ENCODE measurements at regions not wholly inside any gene's neighbourhood (a gene's known extent, or its start where the extent isn't known, plus 50 kb on each side); places are given as distances from the start of the nearest gene placed in this dataset.

DNA sequence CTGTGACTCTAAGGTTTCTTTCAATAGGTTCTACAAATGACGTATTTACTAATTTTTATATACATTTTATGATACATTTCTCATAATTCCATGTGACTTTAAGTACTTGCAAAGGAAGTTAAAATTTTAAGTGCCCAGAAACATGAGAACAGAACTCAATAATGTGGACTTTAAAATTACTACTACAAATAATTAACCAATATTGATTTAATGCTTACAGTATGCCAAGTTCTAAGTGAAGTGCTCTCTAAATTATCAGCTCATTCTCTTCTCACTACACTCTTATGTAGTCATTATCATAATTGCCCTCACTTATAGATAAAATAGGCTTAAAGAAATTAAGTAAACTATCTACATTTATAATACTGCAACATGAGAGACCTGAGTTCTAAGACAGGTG, 1690.7 kb upstream of the CDH9 start:
- TF ChIP-seq, protein P1, sequence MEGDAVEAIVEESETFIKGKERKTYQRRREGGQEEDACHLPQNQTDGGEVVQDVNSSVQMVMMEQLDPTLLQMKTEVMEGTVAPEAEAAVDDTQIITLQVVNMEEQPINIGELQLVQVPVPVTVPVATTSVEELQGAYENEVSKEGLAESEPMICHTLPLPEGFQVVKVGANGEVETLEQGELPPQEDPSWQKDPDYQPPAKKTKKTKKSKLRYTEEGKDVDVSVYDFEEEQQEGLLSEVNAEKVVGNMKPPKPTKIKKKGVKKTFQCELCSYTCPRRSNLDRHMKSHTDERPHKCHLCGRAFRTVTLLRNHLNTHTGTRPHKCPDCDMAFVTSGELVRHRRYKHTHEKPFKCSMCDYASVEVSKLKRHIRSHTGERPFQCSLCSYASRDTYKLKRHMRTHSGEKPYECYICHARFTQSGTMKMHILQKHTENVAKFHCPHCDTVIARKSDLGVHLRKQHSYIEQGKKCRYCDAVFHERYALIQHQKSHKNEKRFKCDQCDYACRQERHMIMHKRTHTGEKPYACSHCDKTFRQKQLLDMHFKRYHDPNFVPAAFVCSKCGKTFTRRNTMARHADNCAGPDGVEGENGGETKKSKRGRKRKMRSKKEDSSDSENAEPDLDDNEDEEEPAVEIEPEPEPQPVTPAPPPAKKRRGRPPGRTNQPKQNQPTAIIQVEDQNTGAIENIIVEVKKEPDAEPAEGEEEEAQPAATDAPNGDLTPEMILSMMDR (IDR thresholded peaks at IDR 0.05; ENCODE audit: poor library complexity, severe bottlenecking), result no peak
- DNase-seq (ENCODE audit: low spot score) (no peak), ATAC-seq (ENCODE audit: low read depth) (no peak)
- no peak overlapping the region for H3K27ac ChIP-seq (ENCODE audit: poor library complexity, severe bottlenecking)
- peaks cover 20% of the 10 kb centered on the region for H3K4me1 ChIP-seq (ENCODE audit: insufficient read depth, poor library complexity, severe bottlenecking)
- H3K27me3 ChIP-seq (ENCODE audit: insufficient read depth, poor library complexity, severe bottlenecking), result no peaks in the 10 kb centered on the region
- H3K4me3 ChIP-seq (ENCODE audit: severe bottlenecking), result no peak overlapping the region
- H3K9me3 ChIP-seq (ENCODE audit: severe bottlenecking), result no peaks in the 10 kb centered on the region
- H3K36me3 ChIP-seq (ENCODE audit: low read depth), result no peaks in the 10 kb centered on the region

DNA sequence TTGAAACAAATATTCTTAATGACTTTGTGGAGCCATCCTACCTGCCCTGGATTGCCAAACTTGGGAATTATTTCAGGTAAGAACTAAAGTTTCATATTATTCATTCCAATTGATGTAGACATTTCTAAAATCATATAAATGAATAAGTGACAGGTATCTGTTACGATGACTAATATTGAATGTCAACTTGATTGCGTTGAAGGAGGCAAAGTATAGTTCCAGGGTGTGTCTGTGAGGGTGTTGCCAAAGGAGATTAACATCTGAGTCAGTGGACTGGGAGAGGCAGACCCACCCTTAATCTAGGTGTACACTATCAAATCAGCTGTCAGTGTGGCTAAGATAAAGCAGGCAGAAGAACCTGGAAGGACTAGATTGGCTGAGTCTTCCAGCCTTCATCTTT, 1688.4 kb upstream of the CDH9 start:
- no peaks in the 10 kb centered on the region for H3K36me3 ChIP-seq (ENCODE audit: low read depth)
- peak; percentile 94 for ATAC-seq (ENCODE audit: low read depth)
- peak overlapping the region; percentile 25 for H3K27ac ChIP-seq (ENCODE audit: poor library complexity, severe bottlenecking)
- peaks cover 17% of the 10 kb centered on the region for H3K4me1 ChIP-seq (ENCODE audit: insufficient read depth, poor library complexity, severe bottlenecking)
- no peaks in the 10 kb centered on the region for H3K27me3 ChIP-seq (ENCODE audit: insufficient read depth, poor library complexity, severe bottlenecking)
- TF ChIP-seq, protein P1 (IDR thresholded peaks at IDR 0.05; ENCODE audit: poor library complexity, severe bottlenecking), result no peak
- H3K4me3 ChIP-seq (ENCODE audit: severe bottlenecking), result no peak overlapping the region
- no peak for DNase-seq (ENCODE audit: low spot score)
- H3K9me3 ChIP-seq (ENCODE audit: severe bottlenecking), result no peaks in the 10 kb centered on the region

DNA sequence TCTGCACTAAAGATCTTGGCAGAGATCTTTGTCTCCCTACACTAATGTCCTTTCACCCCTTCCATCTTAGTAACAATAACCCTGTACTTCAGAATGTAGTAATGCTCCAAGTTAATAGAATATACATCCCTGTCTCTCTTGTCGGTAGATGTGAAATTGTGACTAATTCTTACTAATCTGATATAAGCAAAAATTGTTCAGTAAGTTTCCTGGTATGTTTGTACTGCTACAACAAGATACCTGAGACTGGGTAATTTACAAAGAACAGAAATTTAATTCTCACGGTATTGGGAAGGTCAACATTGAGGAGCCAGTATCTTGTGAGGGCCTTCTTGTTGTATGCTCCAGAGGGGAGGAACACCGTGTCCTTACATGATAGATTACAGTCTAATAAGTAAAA, 1686.6 kb upstream of the CDH9 start:
- ATAC-seq (ENCODE audit: low read depth), result peak; percentile 39; the same call in 1 of the 3 replicates
- H3K36me3 ChIP-seq (ENCODE audit: low read depth), result no peaks in the 10 kb centered on the region
- H3K27ac ChIP-seq (ENCODE audit: poor library complexity, severe bottlenecking), result no peak overlapping the region

DNA sequence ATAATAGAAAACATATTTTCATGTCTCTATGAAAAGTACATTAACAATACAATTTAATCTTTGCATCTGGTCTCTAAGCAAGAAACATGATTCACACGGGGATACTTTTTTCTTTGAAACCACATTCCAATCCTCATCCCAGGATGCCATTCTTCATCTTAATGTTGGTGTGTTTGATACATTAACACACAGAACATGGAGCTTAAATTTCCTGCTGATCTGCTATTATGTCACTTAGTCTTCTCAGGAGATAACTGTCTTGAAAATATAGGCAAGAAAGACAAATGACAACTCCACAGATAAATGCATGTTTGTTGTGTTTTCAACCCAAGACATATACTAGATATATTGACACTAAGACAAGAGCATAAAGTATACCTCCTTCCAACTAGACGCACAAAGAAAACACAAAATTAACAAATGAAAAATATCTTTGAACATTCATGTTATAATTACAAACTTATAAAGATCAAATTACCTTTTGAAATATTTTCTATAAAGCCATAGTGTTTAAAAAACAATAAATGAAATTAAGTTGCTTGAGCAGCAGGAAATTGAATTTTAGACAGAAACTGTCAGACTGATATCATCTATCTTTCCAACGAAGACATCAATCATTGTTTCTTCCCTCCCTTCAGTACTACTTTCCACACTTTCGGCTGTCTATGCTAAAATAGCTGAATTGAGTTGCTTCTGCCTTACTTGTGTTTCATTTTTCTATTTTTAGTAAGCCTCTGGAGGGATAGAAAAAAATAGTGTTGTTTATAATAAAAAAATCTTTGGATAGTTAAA, 1676.7 kb upstream of the CDH9 start:
- Histone ChIP-seq H3K9me3 (ENCODE audit: severe bottlenecking) (no peaks in the 10 kb centered on the region), H3K4me1 (ENCODE audit: insufficient read depth, poor library complexity, severe bottlenecking) (no peaks in the 10 kb centered on the region), H3K27ac (ENCODE audit: poor library complexity, severe bottlenecking) (no peak overlapping the region), H3K36me3 (ENCODE audit: low read depth) (no peaks in the 10 kb centered on the region), H3K4me3 (ENCODE audit: severe bottlenecking) (no peak overlapping the region), H3K27me3 (ENCODE audit: insufficient read depth, poor library complexity, severe bottlenecking) (no peaks in the 10 kb centered on the region)
- TF ChIP-seq, protein P1 (IDR thresholded peaks at IDR 0.05; ENCODE audit: poor library complexity, severe bottlenecking), result no peak
- DNase-seq (ENCODE audit: low spot score) (no peak), ATAC-seq (ENCODE audit: low read depth) (no peak)

More for the DNA sequence above, 1686.6 kb upstream of the CDH9 start:
- Histone ChIP-seq H3K27me3 (ENCODE audit: insufficient read depth, poor library complexity, severe bottlenecking) (no peaks in the 10 kb centered on the region), H3K4me1 (ENCODE audit: insufficient read depth, poor library complexity, severe bottlenecking) (peaks cover 17% of the 10 kb centered on the region), H3K9me3 (ENCODE audit: severe bottlenecking) (no peaks in the 10 kb centered on the region), H3K4me3 (ENCODE audit: severe bottlenecking) (no peak overlapping the region)
- TF ChIP-seq, protein P1 (IDR thresholded peaks at IDR 0.05; ENCODE audit: poor library complexity, severe bottlenecking), result no peak
- DNase-seq (ENCODE audit: low spot score), result no peak

DNA sequence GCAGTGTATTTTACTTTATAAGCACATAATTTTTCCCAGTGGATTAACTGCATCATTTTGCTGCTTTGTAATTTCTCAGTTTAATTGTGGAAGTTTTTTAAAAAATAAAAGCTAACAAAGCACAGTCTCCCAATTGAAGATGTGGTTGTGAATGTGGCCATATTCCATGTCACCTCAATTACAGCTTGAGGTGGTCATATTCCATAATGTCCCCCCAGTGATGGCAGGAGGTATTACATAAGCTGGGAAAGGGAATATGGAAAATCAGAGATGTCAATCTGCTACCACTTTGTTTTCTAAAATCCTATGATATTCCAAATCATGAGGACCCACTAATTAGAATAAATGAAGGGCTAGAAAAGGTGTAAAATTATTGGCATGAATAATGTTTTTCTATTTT, 1672.0 kb upstream of the CDH9 start:
- Histone ChIP-seq H3K27ac (ENCODE audit: poor library complexity, severe bottlenecking) (no peak overlapping the region), H3K27me3 (ENCODE audit: insufficient read depth, poor library complexity, severe bottlenecking) (no peaks in the 10 kb centered on the region), H3K4me1 (ENCODE audit: insufficient read depth, poor library complexity, severe bottlenecking) (no peaks in the 10 kb centered on the region), H3K9me3 (ENCODE audit: severe bottlenecking) (no peaks in the 10 kb centered on the region), H3K36me3 (ENCODE audit: low read depth) (no peaks in the 10 kb centered on the region), H3K4me3 (ENCODE audit: severe bottlenecking) (no peak overlapping the region)
- no peak for DNase-seq (ENCODE audit: low spot score)
- TF ChIP-seq, protein P1 (IDR thresholded peaks at IDR 0.05; ENCODE audit: poor library complexity, severe bottlenecking), result peak; percentile 38
- no peak for ATAC-seq (ENCODE audit: low read depth)
